Lower lobe of right lung (tissue), 2 donors: ENCODE measurements at regions not wholly inside any gene's neighbourhood (a gene's known extent, or its start where the extent isn't known, plus 50 kb on each side); places are given as distances from the start of the nearest gene placed in this dataset.

ENCODE experiments used
- ATAC-seq, 2 donors: fragments of 200-7000 bp; cut with Tn5 transposase; one replicate each; pipeline ENCODE4 v1.9.1; 2020 to 2022; ENCODE audit warnings: mild to moderate bottlenecking in 2 of 2, moderate library complexity in 2 of 2
- DNase-seq: peaks from one replicate; pipeline ENCODE4 v3.0.0-alpha.2; 2020
- H3K27ac ChIP-seq: fragments of 200-600 bp; one replicate; pipeline ENCODE4 v1.8.0; 2022
- H3K27me3 ChIP-seq: fragments of 200-600 bp; one replicate; pipeline ENCODE4 v1.8.0; 2022; ENCODE audit warnings: low read depth
- H3K36me3 ChIP-seq: fragments of 200-600 bp; one replicate; pipeline ENCODE4 v1.8.0; 2022; ENCODE audit warnings: mild to moderate bottlenecking
- H3K4me1 ChIP-seq: fragments of 200-600 bp; one replicate; pipeline ENCODE4 v1.8.0; 2022
- H3K4me3 ChIP-seq: fragments of 200-600 bp; one replicate; pipeline ENCODE4 v1.8.0; 2022; ENCODE audit warnings: mild to moderate bottlenecking
- H3K9me3 ChIP-seq: fragments of 200-600 bp; one replicate; pipeline ENCODE4 v1.8.0; 2022
- intact Hi-C: fragments of 100-400 bp; cut with DNase I; formaldehyde crosslinking; loops from one replicate; pipeline ENCODE4 v1.11.0; 2022
- TF ChIP-seq, protein P1 (sequence below): fragments of 200-600 bp; IDR thresholded peaks from one replicate; pipeline ENCODE4 v1.8.0; 2022; ENCODE audit warnings: antibody characterized with exemption, mild to moderate bottlenecking
- donor health status: DM: no; HTN: yes; CAD: no; lungs with severe emphysema.

DNA sequence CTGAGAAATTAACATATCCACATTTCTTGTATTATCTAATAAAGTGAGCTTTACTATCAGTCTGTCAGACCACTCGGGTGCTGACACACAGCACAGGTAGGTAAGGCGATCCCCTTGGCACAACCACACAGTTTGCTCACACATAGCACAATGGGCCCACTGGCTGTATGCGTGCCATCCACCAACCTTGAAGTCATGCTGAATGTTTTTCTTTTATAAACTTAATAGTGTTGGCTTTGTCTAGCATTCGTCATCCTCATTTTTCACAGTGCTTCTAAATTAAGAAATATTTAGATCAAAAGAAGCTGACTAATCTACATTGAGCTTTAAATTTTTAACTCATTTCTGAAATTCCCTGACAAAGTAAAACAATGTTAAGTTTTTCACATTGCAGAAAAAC lies 50.0 kb upstream of the PAPOLG start:
- H3K4me3 ChIP-seq: no peak overlapping the region
- no peaks in the 10 kb centered on the region for H3K36me3 ChIP-seq
- H3K27ac ChIP-seq: no peak overlapping the region
- DNase-seq (no peak), ATAC-seq (no peak)
- TF ChIP-seq, protein P1, sequence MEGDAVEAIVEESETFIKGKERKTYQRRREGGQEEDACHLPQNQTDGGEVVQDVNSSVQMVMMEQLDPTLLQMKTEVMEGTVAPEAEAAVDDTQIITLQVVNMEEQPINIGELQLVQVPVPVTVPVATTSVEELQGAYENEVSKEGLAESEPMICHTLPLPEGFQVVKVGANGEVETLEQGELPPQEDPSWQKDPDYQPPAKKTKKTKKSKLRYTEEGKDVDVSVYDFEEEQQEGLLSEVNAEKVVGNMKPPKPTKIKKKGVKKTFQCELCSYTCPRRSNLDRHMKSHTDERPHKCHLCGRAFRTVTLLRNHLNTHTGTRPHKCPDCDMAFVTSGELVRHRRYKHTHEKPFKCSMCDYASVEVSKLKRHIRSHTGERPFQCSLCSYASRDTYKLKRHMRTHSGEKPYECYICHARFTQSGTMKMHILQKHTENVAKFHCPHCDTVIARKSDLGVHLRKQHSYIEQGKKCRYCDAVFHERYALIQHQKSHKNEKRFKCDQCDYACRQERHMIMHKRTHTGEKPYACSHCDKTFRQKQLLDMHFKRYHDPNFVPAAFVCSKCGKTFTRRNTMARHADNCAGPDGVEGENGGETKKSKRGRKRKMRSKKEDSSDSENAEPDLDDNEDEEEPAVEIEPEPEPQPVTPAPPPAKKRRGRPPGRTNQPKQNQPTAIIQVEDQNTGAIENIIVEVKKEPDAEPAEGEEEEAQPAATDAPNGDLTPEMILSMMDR: no peak
- H3K27me3 ChIP-seq: no peaks in the 10 kb centered on the region
- intact Hi-C loops: loop anchor here (5.0 kb wide), 1 partner anchor 291 kb away; no protein-coding TSS in a partner anchor
- H3K4me1 ChIP-seq: no peaks in the 10 kb centered on the region
- H3K9me3 ChIP-seq: no peaks in the 10 kb centered on the region
